HS-27A (cell line): ENCODE measurements at regions not wholly inside any gene's neighbourhood (a gene's known extent, or its start where the extent isn't known, plus 50 kb on each side); places are given as distances from the start of the nearest gene placed in this dataset.

Experiments
- DNase-seq: peaks from one replicate; pipeline ENCODE4 v3.0.0-alpha.2; 2012; ENCODE audit warnings: low read depth, missing footprints

- DNase-seq: no peak
These were observed 127.1 kb downstream of the SLC30A10 start for GRCh38 chr1:219801156-219801820.

- no peak for DNase-seq
These were observed 129.9 kb downstream of the SLC30A10 start for GRCh38 chr1:219798283-219799030.

- no peak for DNase-seq
These were observed 130.7 kb downstream of the SLC30A10 start for GRCh38 chr1:219797683-219798082.

- no peak for DNase-seq
These were observed 131.3 kb downstream of the SLC30A10 start for GRCh38 chr1:219797009-219797408.

GRCh38 chr1:219795363-219795917 lies 132.9 kb downstream of the SLC30A10 start:
- DNase-seq: no peak

- no peak for DNase-seq
These were observed 134.1 kb downstream of the SLC30A10 start for GRCh38 chr1:219794085-219794743.

- DNase-seq: no peak
These were observed 135.9 kb downstream of the SLC30A10 start for GRCh38 chr1:219792337-219793021.

GRCh38 chr1:219791766-219792165 lies 136.6 kb downstream of the SLC30A10 start:
- DNase-seq: no peak

- no peak for DNase-seq
These were observed 137.3 kb downstream of the SLC30A10 start for GRCh38 chr1:219790834-219791615.

- DNase-seq: no peak
These were observed 139.7 kb downstream of the SLC30A10 start for GRCh38 chr1:219788700-219789099.

- DNase-seq: no peak
These were observed 140.3 kb downstream of the SLC30A10 start for GRCh38 chr1:219788091-219788490.

GRCh38 chr1:219784660-219785381 lies 143.5 kb downstream of the SLC30A10 start:
- no peak for DNase-seq

GRCh38 chr1:219783605-219784235 lies 144.6 kb downstream of the SLC30A10 start:
- no peak for DNase-seq

- DNase-seq: no peak
These were observed 145.4 kb downstream of the SLC30A10 start for GRCh38 chr1:219782929-219783328.

- DNase-seq: no peak
These were observed 146.0 kb downstream of the SLC30A10 start for GRCh38 chr1:219782311-219782710.

- no peak for DNase-seq
These were observed 146.9 kb downstream of the SLC30A10 start for GRCh38 chr1:219781491-219781890.

GRCh38 chr1:219778793-219779369 lies 149.5 kb downstream of the SLC30A10 start:
- no peak for DNase-seq

GRCh38 chr1:219778110-219778509 lies 150.2 kb downstream of the SLC30A10 start:
- DNase-seq: no peak

- DNase-seq: no peak
These were observed 154.0 kb downstream of the SLC30A10 start for GRCh38 chr1:219774386-219774785.

GRCh38 chr1:219773775-219774174 lies 154.6 kb downstream of the SLC30A10 start:
- no peak for DNase-seq
